GM12872 (cell line): ENCODE measurements at regions not wholly inside any gene's neighbourhood (a gene's known extent, or its start where the extent isn't known, plus 50 kb on each side); places are given as distances from the start of the nearest gene placed in this dataset.

ENCODE experiments used
- TF ChIP-seq, protein P1 (sequence below): IDR thresholded peaks from 3 replicates; pipeline ENCODE4 v1.5.1; 2011; ENCODE audit warnings: low read depth, mild to moderate bottlenecking, low read length, moderate library complexity; ENCODE audit not compliant: insufficient read depth

DNA sequence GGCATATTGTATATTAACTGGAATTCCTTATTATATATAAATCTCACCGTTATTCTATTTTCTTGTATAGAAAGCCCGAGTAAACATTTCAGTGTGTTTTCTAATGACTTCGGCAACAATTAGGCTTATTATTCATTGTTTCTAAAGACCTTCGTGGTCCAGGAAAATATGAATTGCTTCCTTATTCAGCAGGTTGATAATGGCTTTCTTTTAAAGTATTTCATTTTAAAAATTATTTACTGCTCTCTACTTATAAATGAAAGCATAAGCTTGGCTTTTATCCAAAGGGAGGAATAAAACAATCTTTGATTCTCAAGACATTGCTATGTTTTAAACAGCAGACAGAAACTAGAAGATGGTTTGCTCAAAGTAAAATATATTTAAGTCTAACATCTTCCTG, 198.4 kb upstream of the RGS18 start:
- TF ChIP-seq, protein P1, sequence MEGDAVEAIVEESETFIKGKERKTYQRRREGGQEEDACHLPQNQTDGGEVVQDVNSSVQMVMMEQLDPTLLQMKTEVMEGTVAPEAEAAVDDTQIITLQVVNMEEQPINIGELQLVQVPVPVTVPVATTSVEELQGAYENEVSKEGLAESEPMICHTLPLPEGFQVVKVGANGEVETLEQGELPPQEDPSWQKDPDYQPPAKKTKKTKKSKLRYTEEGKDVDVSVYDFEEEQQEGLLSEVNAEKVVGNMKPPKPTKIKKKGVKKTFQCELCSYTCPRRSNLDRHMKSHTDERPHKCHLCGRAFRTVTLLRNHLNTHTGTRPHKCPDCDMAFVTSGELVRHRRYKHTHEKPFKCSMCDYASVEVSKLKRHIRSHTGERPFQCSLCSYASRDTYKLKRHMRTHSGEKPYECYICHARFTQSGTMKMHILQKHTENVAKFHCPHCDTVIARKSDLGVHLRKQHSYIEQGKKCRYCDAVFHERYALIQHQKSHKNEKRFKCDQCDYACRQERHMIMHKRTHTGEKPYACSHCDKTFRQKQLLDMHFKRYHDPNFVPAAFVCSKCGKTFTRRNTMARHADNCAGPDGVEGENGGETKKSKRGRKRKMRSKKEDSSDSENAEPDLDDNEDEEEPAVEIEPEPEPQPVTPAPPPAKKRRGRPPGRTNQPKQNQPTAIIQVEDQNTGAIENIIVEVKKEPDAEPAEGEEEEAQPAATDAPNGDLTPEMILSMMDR: no peak

DNA sequence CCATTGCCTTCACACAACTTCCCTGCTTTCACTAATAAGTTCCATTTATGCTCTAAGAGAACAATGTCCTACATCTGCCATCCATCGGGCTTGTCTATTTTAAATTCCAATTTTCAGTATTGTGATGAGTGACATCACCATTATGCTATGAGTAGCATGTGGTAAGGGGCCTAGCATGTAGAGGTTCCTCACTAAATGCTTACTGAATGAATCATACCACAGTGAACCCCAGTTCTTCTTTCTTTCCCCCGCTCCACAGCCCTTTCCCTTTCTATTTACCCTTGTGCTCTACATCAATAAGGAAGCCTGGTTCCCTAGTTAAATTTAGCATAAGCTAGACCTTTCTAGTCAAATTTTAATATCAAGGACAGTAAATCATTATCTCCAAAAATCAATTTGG, 195.0 kb upstream of the RGS18 start:
- TF ChIP-seq, protein P1: no peak

DNA sequence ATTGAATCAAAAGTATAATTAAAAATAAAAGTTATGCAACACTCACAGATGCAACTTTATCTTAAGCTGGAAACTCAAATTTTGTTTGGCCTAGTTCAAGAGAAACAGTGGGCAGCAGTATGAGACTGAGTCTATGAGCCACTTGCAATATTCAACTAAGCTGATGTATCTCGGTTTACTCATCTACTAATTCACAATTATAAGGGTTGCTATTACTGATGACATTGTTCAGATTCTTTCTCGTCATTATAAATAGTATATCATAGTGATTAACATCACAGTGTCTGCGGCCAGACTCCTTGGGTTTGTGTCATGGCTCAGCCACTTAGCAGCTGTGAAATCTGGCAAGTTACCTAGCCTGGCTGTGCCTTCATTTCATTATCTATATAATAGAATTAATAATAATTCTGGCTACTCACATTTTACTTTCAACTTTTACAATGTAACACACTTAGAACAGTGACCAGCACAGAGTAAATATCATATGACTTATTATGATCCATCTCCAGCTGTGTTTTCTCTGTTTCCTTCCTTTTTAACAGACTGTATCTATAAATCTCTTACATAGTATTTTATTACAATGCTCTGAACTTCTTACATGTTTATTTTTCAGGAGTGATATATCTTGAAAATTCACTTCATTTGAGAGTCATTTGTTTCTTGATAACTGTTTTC, 194.3 kb upstream of the RGS18 start:
- TF ChIP-seq, protein P1: no peak

GRCh38 chr1:191969290-191969689, 189.0 kb upstream of the RGS18 start:
- TF ChIP-seq, protein P1: no peak

- TF ChIP-seq, protein P1: no peak
These were observed 188.1 kb upstream of the RGS18 start for GRCh38 chr1:191970116-191970515.

DNA sequence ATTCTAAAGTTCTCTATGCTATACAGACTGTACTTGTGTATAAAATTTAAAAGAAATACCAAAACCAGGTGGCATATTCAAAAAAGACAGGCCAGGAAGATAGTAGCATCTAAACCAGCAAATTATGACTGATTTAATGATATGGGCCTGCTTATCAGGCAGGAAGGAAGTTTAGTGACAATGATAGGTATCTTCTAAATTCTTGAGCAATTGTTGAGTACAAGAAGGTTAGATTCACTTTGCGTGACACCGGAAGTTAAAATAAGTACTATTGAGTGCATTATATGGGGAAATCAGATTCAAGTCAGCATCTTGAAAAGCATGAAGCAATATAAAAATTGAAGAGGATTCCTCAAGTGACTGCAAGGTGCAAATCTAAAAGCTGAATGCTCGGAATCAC, 186.8 kb upstream of the RGS18 start:
- TF ChIP-seq, protein P1: no peak

DNA sequence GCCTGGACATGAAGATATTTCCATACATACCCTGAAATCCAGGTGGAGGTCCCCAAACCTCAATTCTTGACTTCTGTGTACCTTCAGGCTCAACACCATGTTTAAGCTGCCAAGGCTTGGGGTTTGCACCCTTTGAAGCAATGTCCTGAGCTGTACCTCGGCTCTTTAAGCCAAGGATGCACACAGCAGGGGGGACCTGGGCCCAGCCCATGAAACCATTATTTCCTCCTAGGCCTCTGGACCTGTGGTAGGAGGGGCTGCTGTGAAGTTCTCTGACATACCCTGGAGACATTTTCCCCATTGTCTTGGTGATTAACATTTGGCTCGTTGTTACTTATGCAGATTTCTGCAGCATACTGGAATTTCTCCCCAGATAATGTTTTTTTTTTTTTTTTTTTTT, 184.3 kb upstream of the RGS18 start:
- TF ChIP-seq, protein P1: no peak
